ENCODE measurements at regions not wholly inside any gene's neighbourhood (a gene's known extent, or its start where the extent isn't known, plus 50 kb on each side); places are given as distances from the start of the nearest gene placed in this dataset.

DNA sequence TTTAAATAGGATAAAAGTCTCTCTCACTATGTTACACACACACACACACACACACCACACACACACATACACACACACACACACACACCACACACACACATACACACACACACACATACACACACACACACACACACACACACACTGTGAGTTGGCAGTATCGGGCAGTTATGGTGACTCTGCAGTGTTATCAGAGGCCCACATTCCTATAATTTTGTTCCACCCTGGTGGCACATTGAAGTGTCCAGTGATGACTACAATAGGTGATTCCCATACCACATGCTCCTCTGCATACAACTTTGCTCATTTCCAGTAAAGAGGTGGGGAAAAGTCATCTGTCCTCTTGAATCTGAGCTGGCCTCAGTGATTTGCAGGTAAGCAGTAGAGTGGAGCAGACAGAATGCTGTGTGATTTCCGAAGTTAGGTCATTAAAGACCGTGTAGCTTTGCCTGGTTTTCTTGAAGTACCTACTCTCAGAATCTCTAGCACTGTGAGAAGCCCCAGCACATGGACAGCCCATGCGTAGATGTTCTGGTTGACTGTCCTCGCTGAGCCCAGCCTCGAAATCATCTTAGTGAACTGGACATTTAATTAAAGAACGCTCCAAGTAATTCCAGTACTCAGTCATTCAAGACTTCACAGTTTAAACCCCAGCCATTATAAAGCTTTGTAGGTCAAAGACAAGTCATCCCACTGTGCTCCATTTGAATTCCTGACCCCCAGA, 836.6 kb upstream of the SOX9 start:
- H3K27ac Mint-ChIP-seq = no peak overlapping the region
- H3K4me3 Mint-ChIP-seq = no peak overlapping the region
- H3K9me3 Mint-ChIP-seq = peaks cover 5% of the 10 kb centered on the region
- H3K4me1 Mint-ChIP-seq = no peaks in the 10 kb centered on the region
- H3K27me3 Mint-ChIP-seq = no peaks in the 10 kb centered on the region
- DNase-seq (ENCODE audit: low spot score in 2 of 2) (no peak), ATAC-seq (ENCODE audit: low read depth) (no peak)
- H3K36me3 Mint-ChIP-seq = no peaks in the 10 kb centered on the region

DNA sequence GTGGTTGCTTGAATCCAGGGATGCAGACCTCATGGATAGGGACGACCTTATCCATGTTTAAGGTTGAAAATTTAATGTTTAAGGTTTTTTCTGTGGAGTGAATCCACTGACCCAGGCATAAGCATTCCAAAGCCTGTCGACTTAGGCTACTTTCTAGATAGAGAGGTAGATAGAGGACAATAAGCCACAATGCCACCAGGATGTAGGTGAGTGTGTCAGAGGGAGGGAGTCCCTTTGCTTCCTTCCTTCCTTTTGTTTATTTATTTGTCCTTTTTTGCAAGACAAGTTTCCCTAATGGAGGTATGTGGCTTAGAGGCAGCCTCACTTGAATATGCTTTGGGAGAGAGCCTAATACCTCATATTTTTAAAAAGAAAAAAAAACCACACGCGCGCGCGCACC, 834.2 kb upstream of the SOX9 start:
- Mint-ChIP-seq H3K27ac (no peak overlapping the region), H3K4me1 (no peaks in the 10 kb centered on the region), H3K36me3 (no peaks in the 10 kb centered on the region), H3K9me3 (peaks cover 5% of the 10 kb centered on the region), H3K27me3 (no peaks in the 10 kb centered on the region), H3K4me3 (no peak overlapping the region)
- no peak for ATAC-seq (ENCODE audit: low read depth)
- no peak for DNase-seq (ENCODE audit: low spot score in 2 of 2)

DNA sequence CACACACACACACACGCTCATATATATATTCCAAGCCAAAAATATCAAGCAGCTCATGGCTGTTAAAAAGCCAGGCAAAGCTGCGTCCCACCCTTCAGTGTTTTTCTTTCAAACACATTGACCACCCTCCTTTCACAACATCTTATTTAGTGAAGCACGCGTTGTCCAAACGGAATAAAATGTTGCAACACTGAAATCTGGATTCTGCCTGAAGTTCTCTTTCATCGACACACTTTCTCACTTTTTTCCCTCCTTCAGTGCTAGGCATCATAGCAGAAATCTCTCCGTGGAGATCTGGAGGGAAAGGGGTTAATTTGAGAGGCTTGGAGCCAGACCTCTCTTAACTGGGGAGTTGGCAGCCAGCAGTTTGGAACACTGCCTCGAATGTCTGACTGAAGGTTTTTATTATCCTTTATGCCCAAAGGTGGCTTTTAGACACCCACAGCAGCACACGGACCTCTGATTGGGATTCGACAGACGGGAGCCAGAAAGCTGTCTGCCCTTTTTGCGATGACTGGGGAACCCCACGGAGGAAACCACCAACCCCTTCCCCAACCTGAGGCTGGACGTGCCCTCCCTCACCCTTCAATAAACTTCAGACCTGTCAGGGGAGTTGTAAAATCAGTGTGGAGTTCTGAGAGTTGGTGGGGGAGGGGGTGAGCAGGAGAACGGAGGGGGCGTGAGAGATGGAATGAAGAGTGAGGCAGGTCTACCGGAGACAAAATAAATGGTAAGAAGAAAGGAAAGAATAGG, 833.6 kb upstream of the SOX9 start:
- ATAC-seq (ENCODE audit: low read depth) (no peak), DNase-seq (ENCODE audit: low spot score in 2 of 2) (no peak)
- Mint-ChIP-seq H3K36me3 (no peaks in the 10 kb centered on the region), H3K9me3 (peaks cover 4% of the 10 kb centered on the region), H3K27me3 (no peaks in the 10 kb centered on the region), H3K4me1 (no peaks in the 10 kb centered on the region), H3K27ac (no peak overlapping the region), H3K4me3 (no peak overlapping the region)

DNA sequence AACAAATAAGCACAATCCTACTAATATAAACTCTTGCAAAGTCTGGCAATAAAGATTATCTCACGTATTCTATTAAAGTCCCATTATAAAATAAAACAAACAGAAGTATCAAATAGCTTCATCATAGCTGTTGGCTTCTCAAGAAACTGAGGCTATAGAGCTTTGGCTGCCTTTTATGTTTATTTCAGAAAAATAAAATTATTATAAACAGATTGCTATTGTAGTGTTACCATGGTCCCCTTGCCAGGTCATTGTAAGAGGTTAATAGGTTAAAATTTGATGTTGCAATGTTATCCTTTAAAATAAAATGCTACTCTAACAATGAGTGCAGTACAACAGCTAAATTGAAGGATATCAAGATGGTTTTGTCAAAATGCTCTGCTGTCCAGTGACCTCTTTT, 828.8 kb upstream of the SOX9 start:
- H3K9me3 Mint-ChIP-seq = peaks cover 5% of the 10 kb centered on the region
- H3K27me3 Mint-ChIP-seq = no peaks in the 10 kb centered on the region
- H3K36me3 Mint-ChIP-seq = no peaks in the 10 kb centered on the region
- DNase-seq (ENCODE audit: low spot score in 2 of 2) (no peak), ATAC-seq (ENCODE audit: low read depth) (no peak)
- no peaks in the 10 kb centered on the region for H3K4me1 Mint-ChIP-seq
- no peak overlapping the region for H3K27ac Mint-ChIP-seq
- H3K4me3 Mint-ChIP-seq = no peak overlapping the region

DNA sequence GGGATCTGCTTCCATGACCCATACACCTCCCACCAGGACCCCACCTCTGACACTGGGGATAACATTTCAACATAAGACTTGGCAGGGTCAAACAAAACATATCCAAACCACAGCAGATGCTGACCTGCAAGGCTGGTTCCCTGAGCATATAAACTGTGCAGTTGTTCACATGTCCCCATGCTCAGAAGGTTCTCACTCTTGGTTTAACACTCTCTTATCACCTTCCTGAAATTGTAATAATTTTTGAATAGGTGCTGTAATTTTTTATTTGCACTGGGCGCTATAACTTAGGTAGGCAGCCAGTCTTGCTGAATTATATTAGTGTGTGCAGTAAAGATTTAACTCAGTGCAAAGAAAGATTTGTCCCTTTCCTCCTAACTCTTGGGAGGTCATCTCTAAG, 824.8 kb upstream of the SOX9 start:
- Mint-ChIP-seq H3K4me3 (no peak overlapping the region), H3K36me3 (no peaks in the 10 kb centered on the region), H3K9me3 (peaks cover 5% of the 10 kb centered on the region), H3K27ac (no peak overlapping the region), H3K4me1 (no peaks in the 10 kb centered on the region), H3K27me3 (no peaks in the 10 kb centered on the region)
- ATAC-seq (ENCODE audit: low read depth) (no peak), DNase-seq (ENCODE audit: low spot score in 2 of 2) (no peak)

DNA sequence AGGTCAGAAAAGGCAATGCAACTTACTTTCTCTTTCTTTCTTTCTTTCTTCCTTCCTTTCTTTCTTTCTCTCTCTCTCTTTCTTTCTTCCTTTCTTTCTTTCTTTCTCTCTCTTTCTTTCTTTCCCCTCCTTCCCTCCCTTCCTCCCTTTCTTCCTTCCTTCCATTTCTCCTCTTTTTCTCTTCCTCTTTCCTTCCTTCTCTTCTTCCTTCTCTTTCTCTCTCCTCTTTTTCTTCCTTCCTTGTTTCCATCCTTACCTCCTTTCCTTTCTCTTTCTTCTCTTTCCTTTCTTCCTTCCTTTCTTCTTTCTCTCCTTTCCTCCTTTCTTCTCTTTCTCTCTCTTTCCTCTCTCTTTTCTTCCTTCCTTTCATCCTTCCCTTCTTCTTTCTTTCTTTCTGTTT, 819.8 kb upstream of the SOX9 start:
- Mint-ChIP-seq H3K4me3 (no peak overlapping the region), H3K27ac (no peak overlapping the region), H3K36me3 (no peaks in the 10 kb centered on the region), H3K4me1 (no peaks in the 10 kb centered on the region), H3K27me3 (no peaks in the 10 kb centered on the region), H3K9me3 (peaks cover 11% of the 10 kb centered on the region)
- DNase-seq (ENCODE audit: low spot score in 2 of 2) = no peak
- ATAC-seq (ENCODE audit: low read depth) = no peak

DNA sequence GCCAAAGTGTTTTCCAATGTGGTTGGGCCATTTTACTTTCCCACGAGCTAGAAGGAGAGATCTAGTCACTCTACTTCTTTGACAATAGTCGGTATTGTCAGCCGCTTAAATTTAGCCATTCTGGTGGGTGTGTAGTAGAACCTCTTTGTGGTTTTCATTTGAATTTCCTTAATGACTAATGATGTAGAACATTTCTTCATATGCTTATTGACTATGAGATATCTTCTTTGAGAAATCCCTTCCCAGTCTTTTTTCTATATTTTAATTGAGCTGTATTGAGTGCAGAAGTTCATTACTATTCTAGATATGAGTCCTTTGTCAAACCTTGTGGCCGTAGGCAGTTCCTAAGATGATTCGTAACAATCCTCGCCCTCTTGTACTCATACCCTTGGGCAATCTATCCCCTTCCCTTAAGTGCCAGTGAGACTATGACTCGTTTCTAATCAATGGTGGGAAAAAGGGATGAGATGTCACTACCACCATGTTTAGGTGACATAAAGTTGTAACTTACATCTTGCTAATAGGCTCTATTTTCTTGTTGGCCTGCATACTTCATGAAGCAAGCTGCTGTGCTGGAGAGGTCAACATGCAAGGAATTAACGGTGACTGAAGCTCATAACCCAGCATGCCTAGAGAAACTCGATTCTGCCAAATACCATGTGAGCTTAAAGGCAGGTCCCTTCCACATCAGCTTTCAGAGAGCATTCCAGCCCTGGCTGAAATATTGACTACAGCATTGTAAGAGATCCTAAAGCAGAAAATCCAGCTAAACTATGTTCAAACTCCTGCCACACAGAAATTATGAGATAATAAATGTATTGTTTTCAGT, 817.9 kb upstream of the SOX9 start:
- peaks cover 16% of the 10 kb centered on the region for H3K9me3 Mint-ChIP-seq
- H3K4me3 Mint-ChIP-seq = no peak overlapping the region
- H3K4me1 Mint-ChIP-seq = no peaks in the 10 kb centered on the region
- DNase-seq (ENCODE audit: low spot score in 2 of 2) (no peak), ATAC-seq (ENCODE audit: low read depth) (no peak)
- no peak overlapping the region for H3K27ac Mint-ChIP-seq
- H3K36me3 Mint-ChIP-seq = no peaks in the 10 kb centered on the region
- no peaks in the 10 kb centered on the region for H3K27me3 Mint-ChIP-seq

DNA sequence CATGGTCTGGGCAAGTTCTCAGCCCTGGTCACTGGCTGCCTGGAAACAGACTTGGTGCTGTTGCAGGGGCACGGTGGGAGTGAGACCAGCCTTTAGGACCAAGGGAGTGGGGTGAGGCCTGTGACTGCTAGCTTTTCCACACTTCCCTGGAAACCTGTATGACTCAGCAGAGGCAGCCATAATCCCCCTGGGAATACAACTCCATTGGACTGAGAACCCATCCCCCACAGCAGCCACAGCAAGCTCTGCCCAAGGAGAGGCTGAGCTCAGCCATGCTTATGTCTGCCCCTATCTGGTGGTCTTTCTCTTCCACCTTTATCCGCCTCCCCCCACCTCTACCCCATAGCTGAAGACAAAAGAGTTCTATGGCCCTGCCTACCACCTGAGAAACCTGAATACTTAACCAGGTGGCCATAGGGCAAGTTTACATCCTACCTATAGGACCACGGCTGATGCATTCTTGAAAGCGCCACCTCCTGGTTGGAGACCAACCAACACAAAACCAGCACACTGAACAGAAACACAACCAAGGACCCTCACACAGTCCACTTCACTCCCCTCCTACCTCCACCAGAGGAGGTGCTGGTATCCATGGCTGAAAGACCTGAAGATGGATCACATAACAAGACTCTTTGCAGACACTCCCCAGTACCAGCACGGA, 816.2 kb upstream of the SOX9 start:
- ATAC-seq (ENCODE audit: low read depth) (no peak), DNase-seq (ENCODE audit: low spot score in 2 of 2) (no peak)
- no peak overlapping the region for H3K4me3 Mint-ChIP-seq
- no peak overlapping the region for H3K27ac Mint-ChIP-seq
- peaks cover 20% of the 10 kb centered on the region for H3K9me3 Mint-ChIP-seq
- no peaks in the 10 kb centered on the region for H3K36me3 Mint-ChIP-seq
- H3K4me1 Mint-ChIP-seq = no peaks in the 10 kb centered on the region
- H3K27me3 Mint-ChIP-seq = no peaks in the 10 kb centered on the region

DNA sequence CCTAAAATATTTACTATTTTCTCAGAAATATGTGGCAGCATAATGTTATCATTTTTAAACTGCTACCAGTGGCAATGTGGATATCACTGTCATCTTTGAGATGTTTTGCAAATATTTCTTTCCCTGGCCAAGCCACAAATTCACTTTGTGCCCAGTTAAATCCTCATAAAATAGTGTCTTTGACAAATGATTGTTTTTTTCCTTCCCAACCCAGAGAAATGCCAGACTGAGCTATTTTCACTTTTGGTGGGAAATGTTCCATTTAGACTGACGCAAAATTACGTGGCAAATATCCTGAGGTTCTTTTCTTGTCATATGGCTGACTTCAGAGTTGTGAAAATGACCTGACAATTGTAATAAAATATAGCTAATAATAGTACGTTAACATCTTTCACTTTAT, 807.0 kb upstream of the SOX9 start:
- Mint-ChIP-seq H3K36me3 (no peaks in the 10 kb centered on the region), H3K9me3 (peaks cover 9% of the 10 kb centered on the region), H3K4me1 (no peaks in the 10 kb centered on the region), H3K4me3 (no peak overlapping the region), H3K27ac (no peak overlapping the region), H3K27me3 (no peaks in the 10 kb centered on the region)
- ATAC-seq (ENCODE audit: low read depth) = no peak
- DNase-seq (ENCODE audit: low spot score in 2 of 2) = no peak

DNA sequence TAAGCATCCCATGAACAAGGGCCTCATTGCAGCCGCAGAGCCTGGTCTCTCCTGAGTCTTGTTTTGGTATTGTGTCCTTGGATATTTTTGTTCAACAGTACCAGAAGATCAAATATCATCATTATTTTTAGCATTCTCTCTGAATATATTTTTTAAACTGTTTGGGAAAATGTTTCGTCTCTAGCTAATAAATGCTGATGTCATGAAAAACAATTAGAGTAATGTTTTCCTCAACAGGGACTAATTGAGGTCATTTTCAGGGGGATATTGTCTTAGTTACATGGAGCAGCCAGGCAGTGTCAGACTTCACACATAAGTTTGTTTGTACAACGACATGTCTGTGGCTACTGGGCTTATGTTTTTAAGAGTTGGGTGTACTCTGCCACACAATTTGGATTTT, 805.3 kb upstream of the SOX9 start:
- H3K27me3 Mint-ChIP-seq = no peaks in the 10 kb centered on the region
- no peak overlapping the region for H3K27ac Mint-ChIP-seq
- H3K4me1 Mint-ChIP-seq = no peaks in the 10 kb centered on the region
- DNase-seq (ENCODE audit: low spot score in 2 of 2) (no peak), ATAC-seq (ENCODE audit: low read depth) (no peak)
- H3K4me3 Mint-ChIP-seq = no peak overlapping the region
- H3K36me3 Mint-ChIP-seq = no peaks in the 10 kb centered on the region
- H3K9me3 Mint-ChIP-seq = peaks cover 7% of the 10 kb centered on the region

DNA sequence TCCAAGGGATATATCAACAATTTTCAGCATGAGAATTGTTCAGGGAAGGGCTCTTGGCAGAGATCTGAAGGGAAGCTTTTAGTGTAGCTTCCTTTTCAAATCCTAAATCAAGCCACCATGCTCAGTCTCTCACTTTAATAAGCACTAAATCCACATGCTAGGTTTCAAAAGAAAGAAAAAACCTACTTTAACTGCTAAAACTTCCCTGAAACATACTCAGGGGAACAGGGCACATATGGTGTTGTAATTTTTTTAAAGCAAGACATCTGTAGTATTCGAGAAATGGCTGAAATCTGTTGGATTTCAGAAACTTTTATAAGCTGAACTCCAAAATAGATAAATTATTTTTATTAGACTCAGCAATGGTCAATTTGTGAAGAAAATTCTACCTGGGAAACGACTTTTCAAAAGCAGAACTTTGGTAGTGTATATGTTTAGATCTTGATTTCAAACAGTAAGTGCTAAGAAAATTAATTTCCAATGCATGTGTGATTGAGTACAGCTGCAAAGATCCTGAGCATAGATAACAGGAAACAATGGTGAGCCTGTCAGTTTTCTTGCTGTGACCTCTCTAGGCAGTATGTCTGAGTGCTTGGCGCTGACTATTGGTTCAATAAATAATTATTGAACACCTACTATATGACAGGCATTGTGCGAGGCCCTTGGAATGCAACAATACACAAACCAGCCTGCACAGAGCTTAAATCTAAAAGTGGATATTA, 804.5 kb upstream of the SOX9 start:
- H3K27ac Mint-ChIP-seq = no peak overlapping the region
- ATAC-seq (ENCODE audit: low read depth) = no peak
- H3K4me1 Mint-ChIP-seq = no peaks in the 10 kb centered on the region
- no peaks in the 10 kb centered on the region for H3K27me3 Mint-ChIP-seq
- H3K36me3 Mint-ChIP-seq = no peaks in the 10 kb centered on the region
- H3K4me3 Mint-ChIP-seq = no peak overlapping the region
- H3K9me3 Mint-ChIP-seq = peaks cover 7% of the 10 kb centered on the region
- no peak for DNase-seq (ENCODE audit: low spot score in 2 of 2)

DNA sequence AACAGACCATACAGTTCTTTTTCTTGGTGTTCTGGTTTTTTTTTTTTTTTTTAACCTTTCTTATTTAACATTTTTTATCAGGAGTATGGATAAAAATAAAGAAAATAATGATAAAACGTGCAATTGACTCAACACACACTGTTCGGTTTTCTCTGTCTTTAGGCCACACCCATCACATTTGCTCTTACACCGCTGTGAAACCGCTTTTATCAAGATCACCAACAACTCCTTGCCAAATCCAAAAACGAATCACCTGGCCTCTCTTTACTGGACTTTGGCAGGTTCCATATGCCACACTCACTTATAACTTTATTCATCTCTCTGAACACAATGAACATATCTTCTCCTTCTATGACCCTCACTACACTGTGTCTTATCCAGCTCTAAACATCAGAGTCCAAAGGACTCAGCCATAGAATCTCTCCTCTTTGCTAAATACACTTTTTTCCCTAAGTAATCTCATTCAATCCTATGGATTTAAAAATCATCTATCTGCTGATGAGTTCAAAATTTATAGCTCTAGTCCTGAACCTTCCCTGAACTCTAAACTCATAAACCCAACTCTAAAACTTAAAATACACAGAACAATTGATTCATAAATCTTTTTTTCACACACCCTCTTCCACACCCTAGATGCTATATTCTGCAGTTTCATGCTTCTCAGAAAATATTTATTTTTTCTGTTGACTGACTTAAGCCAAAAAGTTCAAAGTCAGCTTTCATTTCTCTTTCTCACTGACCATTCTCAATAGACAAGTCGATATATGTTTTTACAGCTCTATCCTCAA, 800.6 kb upstream of the SOX9 start:
- no peaks in the 10 kb centered on the region for H3K36me3 Mint-ChIP-seq
- H3K9me3 Mint-ChIP-seq = peaks cover 11% of the 10 kb centered on the region
- H3K27me3 Mint-ChIP-seq = no peaks in the 10 kb centered on the region
- DNase-seq (ENCODE audit: low spot score in 2 of 2) (no peak), ATAC-seq (ENCODE audit: low read depth) (no peak)
- H3K27ac Mint-ChIP-seq = no peak overlapping the region
- H3K4me1 Mint-ChIP-seq = no peaks in the 10 kb centered on the region
- H3K4me3 Mint-ChIP-seq = no peak overlapping the region

DNA sequence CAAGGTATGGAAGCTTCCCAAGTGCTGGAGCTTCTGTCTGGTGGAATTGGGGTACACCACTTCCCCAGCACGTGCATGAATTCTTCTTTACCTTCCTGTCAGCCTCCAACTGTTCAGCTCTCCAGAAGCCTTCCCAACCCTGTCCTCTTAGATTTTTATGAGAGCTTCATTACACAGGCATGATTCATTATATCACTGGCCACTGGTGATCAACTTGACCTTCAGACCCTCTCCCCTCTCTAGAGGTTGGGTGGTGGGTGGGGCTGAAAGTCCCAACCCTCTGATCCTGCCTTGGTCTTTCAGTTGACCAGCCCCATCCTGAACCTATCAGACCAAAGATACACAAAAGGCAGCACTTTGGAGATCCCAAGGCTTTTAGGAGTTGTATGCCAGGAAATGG, 795.7 kb upstream of the SOX9 start:
- H3K27ac Mint-ChIP-seq = no peak overlapping the region
- DNase-seq (ENCODE audit: low spot score in 2 of 2) = no peak
- no peaks in the 10 kb centered on the region for H3K36me3 Mint-ChIP-seq
- ATAC-seq (ENCODE audit: low read depth) = no peak
- no peaks in the 10 kb centered on the region for H3K27me3 Mint-ChIP-seq
- H3K9me3 Mint-ChIP-seq = peaks cover 15% of the 10 kb centered on the region
- H3K4me3 Mint-ChIP-seq = no peak overlapping the region
- H3K4me1 Mint-ChIP-seq = no peaks in the 10 kb centered on the region

Data from memory B cell (primary cell).